ENCODE measurements at regions not wholly inside any gene's neighbourhood (a gene's known extent, or its start where the extent isn't known, plus 50 kb on each side); places are given as distances from the start of the nearest gene placed in this dataset.
A peak's percentile ranks its signal among the peaks of the same experiment; 100 is the strongest.

DNA sequence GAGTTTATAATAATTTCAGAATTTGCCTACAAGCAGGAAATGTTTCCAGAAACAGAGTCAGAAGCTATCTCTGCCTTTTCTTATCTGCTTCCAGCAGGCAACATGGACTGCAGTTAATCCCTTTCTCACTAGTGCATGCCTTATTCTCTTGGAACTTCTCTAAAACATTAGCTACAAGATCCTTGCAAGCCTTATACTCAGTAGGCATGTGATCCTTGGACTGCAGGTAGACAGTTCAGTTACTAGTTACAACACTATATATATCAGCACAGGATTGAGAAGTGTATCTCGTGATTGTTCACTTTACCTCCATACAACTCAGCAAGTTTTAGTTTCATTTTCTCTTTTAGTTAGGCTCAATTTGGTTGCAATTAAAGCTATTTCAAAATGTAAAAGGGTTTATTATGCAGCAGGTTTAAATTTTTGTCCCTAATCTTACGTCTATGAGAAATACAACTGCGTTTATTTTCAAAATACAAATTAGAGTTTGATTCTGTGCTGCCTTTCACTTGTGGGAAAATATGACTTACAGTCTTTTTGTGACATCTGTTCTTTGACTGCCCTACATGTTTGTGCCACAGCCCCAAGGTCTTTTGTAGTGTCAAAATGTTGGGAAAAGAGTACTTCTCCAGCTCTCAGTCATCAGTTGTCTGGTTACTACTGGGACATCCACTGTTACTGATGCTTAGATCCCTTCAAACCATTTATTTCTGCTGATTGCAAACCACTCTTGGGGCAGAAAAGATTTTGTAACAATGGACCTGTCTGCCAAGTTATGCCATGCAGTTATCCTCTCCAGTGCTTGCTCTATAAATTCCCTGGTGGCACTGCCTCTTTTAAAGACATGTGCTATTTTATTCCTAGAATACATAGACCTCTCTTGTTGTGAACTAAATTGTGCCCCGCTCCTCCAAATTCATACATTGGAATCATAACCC, 709.0 kb upstream of the FOXG1 start:
- no peak for DNase-seq

DNA sequence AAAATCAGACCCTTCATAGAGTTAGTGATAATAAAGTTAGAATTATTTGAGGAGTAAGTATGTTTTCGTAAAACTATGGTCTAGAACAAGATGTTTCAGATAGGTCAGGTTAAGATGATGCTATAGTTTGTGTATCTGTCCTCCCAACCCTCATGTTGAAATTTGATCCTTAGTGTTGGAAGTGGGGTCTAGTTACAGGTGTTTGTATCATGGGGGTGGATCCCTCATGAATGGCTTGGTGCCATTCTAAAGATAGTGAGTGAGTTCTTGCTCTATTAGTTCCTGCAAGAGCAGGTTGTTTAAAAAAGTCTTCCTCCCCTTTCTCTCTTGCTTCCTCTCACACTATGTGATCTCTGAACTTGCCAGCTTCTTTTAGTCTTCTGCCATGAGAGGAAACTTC, 707.3 kb upstream of the FOXG1 start:
- DNase-seq, result no peak

DNA sequence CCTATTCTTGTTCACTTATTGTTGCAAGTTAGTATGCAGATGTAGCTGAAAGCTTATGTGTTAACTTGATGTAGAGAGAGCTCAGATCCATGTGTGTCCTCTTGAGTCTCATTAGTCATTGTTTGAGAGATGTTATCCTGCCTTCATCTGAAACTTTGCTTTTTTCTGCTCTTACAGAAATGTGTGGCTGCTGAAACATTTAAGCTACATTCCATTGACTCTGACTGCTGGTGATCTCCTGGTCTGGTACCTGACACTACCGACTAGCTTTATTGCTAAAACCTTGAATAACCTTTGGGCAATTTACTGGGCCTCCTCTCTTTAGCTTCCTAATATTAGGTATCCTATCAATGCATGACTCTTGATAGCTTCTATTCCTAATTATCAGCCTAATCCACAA, 705.6 kb upstream of the FOXG1 start:
- no peak for DNase-seq

DNA sequence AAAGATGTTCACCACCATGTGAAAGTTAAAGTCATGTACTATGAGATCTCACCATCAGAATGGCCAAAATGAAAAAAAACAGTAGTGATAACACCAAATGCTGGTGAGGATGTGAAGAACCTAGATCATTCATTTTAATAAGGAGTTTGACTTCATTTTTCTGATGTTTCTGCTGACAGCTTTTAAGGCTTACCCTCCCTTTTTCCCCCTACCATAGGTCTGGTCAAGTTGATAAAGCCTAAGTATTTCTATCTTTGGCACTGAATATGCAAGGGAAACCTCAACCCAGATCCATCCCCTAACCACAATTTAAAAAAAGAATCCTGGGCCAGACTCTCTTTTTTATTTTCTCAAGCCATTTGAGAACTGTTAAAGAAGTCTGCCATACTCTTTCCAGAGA, 689.6 kb upstream of the FOXG1 start:
- no peak for DNase-seq

DNA sequence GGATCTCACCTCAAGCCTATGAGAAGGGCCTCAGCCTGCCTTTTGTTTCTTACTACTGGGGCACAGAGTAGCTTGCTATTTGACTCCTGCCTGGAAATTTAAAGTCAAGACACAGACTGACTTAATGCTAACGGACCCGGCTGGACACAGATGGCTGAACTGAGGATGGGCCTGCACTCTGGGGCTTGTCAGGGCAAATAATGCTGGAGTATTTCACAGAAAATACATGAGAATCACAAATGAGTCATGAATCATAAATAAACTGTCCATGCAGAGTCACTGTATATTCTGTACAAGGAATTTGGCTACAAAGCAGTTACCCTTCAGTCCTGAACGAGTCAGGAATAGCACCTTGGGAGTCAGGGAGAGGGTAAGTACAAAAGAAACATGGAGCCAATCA, 683.2 kb upstream of the FOXG1 start:
- no peak for DNase-seq

DNA sequence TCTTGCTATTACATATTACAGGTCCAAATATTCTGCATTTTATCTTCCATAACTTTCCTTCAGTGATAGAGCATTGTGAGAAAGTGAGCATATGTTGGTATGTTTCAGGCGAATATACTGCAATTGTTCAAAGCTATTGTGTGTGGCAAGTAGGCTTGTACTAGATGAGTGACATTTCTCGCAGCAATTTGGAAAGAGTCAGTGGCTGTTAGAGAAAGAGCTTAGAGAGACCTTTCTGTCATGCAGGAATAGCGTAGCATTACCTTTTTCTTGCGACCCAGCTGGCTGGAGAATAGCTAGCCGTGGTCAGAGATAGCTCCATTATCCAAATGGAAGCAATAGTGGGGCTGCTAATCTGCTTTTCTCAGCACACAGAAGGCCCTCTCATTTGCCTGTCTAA, 678.5 kb upstream of the FOXG1 start:
- no peak for DNase-seq

DNA sequence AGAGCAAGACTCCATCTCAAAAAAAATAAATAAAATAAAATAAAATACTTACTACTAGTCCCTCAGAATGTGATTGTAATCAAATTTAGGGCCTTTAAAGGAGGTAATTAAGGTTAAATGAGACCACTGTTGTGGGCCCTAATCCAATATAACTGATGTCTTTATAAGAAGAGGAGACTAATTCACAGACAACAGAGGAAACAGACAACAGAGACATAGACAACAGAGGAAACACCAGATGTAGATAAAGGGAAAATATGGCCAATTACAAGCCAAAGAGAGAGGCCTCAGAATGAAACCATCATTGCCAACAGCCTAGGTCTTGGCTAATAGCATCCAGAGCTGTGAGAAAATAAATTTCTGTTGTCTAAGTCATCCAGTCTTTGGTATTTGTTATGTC, 669.0 kb upstream of the FOXG1 start:
- DNase-seq, result no peak

DNA sequence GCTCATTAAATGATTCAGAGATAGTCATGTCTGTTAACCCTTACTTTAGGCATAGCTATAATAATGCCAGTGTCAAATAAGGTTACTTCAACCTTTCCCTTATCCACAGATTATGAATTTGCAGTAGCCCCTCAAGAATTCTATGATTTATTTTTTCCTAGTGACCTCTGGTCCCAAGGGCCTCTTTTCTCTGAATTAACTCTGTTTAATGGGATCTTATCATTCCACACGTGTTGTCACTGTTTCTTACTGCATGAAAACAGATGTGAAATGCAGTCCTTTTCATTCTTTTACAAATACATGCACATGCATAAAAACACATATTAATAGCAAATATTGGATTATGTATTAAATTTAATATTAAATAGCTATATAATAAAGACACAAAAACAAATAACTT, 667.7 kb upstream of the FOXG1 start:
- DNase-seq, result no peak

DNA sequence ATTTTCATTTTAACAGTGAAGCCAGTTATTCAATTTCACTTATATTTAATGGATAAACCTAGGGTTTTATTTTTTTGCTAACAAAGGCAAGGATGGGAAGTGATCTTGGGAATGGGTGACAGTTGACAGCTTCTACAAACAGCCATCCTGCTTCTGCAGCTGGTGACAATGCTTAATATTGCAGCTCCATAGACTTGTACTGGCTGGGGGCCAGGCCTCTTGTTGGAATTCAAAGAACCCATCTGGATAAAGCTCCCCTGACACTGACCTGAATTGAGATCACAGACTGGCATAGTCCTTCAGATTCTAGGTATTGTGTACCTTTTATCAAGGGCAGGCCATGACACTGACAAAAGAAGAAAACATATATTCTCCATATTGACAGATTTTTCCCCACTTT, 664.6 kb upstream of the FOXG1 start:
- DNase-seq, result peak; percentile 42

DNA sequence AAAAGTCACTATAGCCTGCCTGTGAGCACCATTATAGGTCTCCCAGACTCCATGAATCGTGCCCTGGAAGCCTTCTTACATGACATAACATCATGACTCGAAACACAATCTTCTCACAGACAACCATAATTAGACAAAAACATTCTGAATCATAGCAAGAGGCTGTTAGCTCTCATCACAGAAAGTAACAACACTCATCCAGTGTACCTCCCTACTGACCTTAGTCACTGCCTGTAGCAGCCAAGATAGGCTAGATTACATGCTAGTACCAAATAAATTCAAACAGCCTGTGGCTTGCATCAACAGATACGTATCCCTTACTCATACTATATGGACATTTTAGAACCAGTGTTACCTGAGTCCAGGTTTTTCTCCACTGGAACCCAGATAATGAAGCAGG, 663.8 kb upstream of the FOXG1 start:
- DNase-seq, result no peak

DNA sequence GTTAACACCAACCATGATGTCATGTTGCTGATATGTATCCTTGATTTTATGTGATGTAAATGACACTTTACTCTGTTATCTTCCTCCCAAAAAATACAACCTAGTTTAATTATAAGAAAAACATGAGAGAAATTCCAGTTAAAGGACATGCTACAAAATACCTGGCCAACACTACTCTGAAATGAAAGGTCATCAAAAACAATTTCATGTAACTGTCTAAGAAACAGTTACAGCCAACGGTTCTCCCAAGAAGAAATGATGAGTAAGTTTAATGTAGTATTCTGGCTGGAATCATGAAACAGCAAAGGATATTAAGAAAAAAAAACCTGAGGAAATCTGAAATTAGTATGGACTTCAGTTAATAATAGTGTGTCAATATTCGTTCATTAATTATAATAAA, 653.3 kb upstream of the FOXG1 start:
- no peak for DNase-seq

DNA sequence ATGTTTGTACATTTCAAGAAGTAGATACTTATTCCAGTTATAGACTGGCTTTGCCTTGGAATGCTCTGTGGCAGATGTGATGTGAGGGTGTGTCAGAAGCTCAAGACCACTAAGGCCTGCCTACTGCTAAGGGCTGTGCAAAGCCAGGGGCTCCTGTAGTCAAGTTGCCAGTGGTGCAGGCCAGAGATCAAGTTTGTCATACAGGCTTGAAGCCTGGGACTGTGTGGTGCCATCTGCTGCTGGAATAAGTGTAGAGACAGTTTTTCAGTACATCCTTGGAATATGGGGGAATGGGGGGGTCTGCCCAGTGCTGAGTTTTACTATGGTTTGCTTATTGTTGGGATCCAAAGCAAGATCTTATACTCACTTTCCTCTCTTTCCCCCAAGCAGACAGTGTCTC, 649.9 kb upstream of the FOXG1 start:
- DNase-seq, result no peak

DNA sequence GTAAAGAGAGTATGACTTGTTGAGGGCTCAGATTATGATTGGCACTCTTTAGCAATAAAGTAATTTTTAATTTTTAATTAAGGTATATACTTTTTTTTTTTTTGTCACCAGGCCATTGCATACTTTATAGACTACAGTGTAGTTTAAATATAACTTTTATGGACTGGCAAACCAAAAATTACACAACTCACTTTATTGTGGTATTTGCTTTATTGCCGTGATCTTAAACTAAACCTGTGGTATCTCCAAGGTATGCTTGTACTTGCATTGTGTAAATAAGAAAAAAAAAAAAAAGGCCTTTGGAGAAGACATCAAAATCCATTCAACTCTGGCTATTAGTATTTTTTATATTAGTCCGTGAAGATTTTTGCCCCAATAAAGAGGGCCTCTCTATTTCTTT, 646.7 kb upstream of the FOXG1 start:
- no peak for DNase-seq

DNA sequence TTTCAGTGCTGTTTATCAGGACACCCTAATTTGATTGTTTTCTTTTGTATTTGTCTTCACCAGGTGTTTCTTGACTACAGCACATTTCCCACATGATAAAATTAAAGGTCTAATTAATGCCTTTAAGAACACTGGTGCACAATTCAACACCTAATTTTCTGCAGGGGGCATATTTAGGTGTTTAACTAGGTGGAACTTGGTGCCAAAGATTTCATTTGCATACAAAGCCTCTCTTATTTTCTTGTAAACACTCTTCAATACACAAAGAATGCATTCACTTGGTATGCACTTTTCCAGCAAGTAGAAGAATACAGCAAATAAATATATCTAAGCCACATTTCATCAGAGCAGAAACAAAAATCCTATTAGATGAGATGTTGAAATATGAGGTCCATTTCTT, 646.2 kb upstream of the FOXG1 start:
- no peak for DNase-seq

DNA sequence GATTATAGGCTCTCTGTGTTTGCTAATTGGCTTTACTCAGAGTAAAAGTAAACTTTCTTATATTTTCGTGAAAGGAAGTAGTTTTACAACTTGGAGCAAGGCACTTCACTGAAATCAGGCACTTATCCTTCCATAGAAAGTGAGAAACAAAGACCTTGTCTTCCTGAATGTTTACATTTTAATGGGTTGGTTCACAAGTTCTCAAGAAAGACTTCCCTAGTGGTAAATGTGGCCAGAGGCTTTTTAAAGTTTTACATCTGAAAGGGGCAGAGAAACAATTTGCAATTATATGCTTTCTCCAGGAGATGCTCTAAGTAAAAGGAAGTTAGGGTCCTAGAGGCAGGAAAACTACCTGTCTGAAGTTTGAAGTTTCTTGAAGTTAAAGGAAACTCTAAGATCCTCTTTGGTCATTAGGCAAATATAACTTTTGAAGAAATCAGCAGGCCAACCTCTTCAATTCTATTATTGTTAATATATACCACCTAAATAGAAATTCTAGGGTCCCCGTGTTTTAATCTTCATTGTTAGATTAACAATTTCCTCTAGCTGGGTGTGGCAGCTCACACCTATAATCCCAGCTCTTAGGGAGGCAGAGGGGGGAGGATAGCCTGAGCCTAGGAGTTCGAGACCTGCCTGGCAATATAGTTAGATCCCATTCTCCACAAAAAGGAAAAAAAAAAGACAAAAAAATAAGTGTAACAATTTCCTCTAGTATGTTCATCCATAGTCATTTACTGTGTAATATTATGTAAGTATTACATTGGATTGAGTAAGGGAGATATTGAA, 644.9 kb upstream of the FOXG1 start:
- no peak for DNase-seq

DNA sequence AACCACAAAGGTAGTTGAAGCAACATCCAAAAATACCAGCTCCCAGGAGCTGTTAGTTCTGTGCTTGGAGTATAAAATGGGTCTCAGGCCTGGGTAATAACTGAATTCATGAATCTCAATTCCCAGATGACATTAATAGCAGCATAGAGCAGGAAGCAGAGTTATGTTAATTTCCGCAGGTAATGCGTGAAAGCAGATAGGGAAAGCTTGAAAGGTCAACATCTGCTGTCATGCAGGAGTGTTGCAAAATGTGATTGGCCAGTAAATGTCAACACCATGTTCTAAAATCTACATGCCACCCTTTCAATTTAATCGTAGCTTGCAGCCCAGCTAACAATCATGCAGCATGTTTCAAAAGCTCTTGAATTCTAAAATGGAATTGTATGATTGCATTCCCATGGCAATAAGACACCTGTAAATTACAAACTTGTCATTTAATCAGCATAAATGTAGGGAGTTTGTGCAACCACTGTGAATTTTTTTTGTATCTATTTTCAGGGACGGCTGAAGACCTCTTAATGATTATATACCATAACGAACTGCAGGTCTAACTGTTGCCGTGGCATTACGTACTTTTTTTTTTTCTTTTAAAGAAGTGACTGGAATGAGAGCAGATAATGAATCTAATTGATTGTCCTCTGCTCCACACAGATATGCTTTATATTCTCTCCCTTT, 635.8 kb upstream of the FOXG1 start:
- peak; percentile 53 for DNase-seq

DNA sequence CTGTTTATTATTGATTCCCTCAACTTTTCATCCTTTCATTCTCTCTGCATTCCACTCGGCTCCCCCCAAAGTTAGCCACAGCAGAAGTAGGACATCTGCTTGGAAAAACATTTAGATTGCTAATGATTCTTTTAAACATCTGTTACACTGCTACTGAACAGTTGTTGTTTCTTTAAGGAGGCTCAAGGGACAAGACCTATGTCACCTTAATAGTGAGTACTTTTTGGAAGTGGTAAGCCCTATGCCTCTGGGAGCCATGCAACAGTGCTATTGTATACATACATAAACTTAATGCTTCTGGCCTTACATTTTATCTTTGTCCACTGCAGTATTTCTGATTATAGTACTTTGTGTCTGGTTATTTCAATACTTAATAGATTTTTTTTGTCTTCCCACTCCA, 628.2 kb upstream of the FOXG1 start:
- DNase-seq, result no peak

DNA sequence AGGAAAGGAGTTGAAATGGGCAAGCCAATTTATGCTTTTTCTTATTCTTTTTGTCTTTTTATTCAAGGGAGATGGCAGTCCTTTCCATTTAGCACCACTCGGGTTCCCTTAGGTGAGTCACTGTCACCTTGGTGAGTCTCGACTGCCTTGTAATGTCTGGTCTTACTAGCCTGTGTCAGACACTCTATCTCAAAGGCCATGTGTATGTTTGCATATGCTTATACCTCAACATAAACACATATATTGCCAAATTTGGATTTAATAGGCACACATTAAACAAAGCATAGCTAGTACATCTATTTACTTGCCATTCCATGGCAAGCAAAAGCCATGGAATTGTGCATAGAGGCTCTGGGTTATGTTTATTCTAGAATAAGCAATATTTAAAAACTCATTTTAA, 624.9 kb upstream of the FOXG1 start:
- DNase-seq, result no peak

DNA sequence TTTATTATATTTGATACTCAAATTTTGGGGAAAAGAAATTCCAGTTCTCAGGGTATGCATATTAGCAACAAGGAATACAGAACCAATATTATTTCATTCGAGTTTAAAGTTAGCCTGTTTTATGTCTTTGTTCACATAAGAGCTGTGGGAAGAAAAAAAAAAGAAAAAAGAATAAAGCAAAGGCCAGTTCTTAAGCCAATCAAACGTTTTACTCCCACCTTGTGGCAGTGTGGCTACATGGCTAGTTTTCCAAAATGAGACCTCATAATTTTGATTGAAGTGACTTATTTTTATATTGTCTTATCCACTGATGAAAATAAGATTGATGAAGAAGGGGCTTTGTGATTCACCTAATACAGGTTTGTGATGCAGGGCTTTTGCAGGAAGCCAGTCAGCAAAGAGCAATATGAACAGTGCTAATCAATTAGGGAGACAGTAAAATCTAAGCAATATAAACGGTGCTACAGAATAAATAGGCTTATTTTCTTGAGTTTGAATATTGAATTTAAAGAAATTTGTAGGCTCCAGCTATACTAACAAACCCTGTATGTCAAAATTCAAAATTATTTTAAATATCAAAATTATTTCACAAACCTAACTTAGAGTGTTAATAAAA, 624.1 kb upstream of the FOXG1 start:
- peak; percentile 30 for DNase-seq

DNA sequence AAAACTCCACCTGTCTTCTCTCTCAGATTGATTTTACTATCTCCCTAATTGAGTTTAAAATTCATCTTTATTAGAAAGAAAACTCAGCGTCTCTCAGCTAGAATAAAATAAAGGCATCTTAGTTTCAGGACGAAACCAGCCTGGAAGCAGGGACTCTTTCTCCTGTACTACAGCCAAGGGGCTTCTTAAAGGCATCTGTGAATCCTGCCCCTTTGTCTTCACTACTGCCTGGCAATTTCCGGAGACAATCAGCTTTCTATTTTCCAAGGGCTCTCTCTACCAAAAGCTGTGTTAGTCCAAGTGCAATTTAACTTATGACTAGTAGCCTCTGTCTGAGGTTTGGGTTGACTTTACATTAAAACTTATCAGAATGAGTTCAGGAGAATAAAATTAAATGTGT, 623.3 kb upstream of the FOXG1 start:
- DNase-seq, result no peak

DNA sequence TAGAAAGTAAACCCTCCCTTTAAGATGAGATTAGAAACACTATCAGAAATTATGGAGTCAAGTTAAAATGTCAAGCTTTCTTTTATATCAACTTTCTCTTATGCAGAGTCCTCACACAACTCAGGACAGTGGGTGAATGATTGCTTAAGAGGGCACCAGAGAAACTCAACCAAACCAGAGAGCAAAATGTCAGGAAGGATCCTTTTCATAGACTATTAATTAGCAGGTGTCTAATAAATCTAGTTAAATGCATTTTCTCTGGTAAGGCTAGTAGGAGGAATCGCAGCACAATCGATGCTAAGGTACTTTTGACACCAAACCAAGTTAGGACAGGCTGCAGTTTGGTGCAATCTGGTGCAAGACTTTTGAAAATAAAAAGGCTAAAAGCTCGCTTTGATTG, 614.7 kb upstream of the FOXG1 start:
- DNase-seq, result no peak

DNA sequence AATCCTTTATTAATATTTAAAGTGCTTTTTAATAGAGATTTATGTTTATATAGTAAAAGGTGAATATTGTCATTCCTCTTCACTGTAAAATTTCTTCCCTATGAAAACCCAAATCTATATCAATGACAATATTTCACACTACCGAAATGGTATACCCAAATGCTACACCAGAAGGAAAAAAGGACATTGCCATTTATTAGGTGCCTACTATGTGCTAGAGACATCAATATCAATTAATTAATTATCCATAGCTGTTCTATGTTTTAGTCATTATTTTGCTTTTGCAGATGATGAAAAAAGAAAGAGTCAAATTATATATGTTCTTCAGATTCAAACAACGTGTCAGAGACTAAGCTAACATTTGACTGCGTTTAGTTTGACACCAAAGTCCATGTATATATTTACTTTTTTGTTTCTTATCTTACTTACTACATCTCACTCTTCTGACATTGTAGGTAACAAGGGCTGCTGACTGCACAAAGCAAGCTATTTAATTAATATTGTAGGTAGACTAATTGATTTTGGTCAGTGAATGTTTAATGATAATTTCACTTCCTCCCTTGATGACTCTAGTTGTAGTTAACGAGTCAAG, 614.0 kb upstream of the FOXG1 start:
- DNase-seq, result no peak

DNA sequence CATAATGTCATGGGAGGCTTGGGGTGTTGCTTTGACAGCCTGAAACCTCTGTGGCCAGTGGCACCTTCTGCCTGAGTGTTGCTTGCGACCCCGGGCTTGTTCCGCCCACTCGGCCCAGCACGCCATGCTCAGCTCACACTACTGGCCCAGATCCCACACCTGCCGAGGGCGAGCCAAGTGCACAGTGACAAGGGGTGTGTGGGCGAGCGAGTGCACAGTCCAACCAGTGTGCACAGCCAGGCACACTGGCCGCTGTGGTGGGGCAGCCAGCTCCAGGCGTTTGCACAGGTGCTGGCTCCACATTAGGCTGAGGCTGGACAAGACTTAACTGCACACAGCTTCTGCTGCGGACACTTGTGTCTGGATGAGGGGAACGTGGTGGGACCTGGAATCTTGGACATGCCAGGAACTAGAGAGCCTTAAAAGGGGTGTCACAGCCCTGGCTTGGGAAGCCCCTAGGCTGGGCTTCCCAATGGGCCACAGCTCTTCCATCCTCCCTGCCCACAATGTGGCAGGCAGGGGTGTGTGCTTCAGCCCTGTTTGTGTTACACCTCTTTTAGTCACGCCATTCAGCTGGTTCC, 609.2 kb upstream of the FOXG1 start:
- DNase-seq, result no peak
